Activated B cell treated with CpG ODN at 0.5 μM for 24 hours (primary cell): ENCODE measurements at regions not wholly inside any gene's neighbourhood (a gene's known extent, or its start where the extent isn't known, plus 50 kb on each side); places are given as distances from the start of the nearest gene placed in this dataset.

ENCODE experiments used
- ATAC-seq: fragments of 200-7000 bp; cut with Tn5 transposase; one replicate; pipeline ENCODE4 v1.10.0; 2021; ENCODE audit warnings: low read depth, mild to moderate bottlenecking, moderate library complexity
- CTCF ChIA-PET: fragments of 350-600 bp; sonication (Branson Sonifier 250); formaldehyde crosslinking; loops from one replicate; lab custom pipeline; 2021; ENCODE audit warnings: antibody characterized with exemption; lab: Charles Lee
- POLR2A ChIA-PET: fragments of 350-600 bp; sonication (Branson Sonifier 250); formaldehyde crosslinking; loops from one replicate; lab custom pipeline; 2021; ENCODE audit warnings: antibody characterized with exemption; lab: Charles Lee
- DNase-seq: peaks from one replicate; pipeline ENCODE4 v3.0.0; 2022
- H3K27ac Mint-ChIP-seq: one replicate; pipeline ENCODE4 v1.8.0; 2020; ENCODE audit warnings: mixed read lengths
- H3K27me3 Mint-ChIP-seq: one replicate; pipeline ENCODE4 v1.8.0; 2021; ENCODE audit warnings: mixed read lengths
- H3K36me3 Mint-ChIP-seq: one replicate; pipeline ENCODE4 v1.8.0; 2021; ENCODE audit warnings: low read depth, mixed read lengths
- H3K4me1 Mint-ChIP-seq: one replicate; pipeline ENCODE4 v1.8.0; 2021; ENCODE audit warnings: mixed read lengths
- H3K4me3 Mint-ChIP-seq: one replicate; pipeline ENCODE4 v1.8.0; 2020; ENCODE audit warnings: mild to moderate bottlenecking, mixed read lengths
- H3K9me3 Mint-ChIP-seq: one replicate; pipeline ENCODE4 v1.8.0; 2020; ENCODE audit warnings: mixed read lengths
- intact Hi-C: fragments of 100-400 bp; cut with micrococcal nuclease; formaldehyde crosslinking; loops from one replicate; pipeline ENCODE4 v1.15.1; 2024
- TF ChIP-seq, protein P1 (sequence below): fragments of 200-600 bp; IDR thresholded peaks from one replicate; pipeline ENCODE4 v1.8.0; 2022; ENCODE audit warnings: antibody characterized with exemption, mild to moderate bottlenecking

DNA sequence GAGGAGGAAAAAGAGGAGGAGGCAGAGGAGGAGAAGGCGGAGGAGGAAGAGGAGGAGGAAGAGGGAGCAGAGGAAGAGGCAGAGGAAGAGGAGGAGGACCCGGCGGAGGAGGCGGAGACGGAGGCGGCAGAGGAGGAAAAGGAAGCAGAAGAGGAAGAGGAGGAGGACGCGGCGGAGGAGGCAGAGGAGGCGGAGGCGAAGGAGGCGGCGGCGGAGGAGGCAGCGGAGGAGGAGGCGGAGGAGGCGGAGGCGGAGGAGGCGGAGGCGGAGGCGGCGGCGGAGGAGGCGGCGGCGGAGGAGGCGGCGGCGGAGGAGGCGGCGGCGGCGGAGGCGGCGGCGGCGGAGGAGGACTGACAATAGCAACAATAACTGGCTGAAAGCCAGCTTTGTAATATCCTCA lies 616.6 kb downstream of the TBC1D22A start:
- H3K36me3 Mint-ChIP-seq: no peaks in the 10 kb centered on the region
- H3K4me1 Mint-ChIP-seq: no peaks in the 10 kb centered on the region
- no peaks in the 10 kb centered on the region for H3K9me3 Mint-ChIP-seq
- intact Hi-C loops: no loop called here
- DNase-seq: no peak
- no peak for ATAC-seq
- POLR2A ChIA-PET: no interaction called here
- TF ChIP-seq, protein P1, sequence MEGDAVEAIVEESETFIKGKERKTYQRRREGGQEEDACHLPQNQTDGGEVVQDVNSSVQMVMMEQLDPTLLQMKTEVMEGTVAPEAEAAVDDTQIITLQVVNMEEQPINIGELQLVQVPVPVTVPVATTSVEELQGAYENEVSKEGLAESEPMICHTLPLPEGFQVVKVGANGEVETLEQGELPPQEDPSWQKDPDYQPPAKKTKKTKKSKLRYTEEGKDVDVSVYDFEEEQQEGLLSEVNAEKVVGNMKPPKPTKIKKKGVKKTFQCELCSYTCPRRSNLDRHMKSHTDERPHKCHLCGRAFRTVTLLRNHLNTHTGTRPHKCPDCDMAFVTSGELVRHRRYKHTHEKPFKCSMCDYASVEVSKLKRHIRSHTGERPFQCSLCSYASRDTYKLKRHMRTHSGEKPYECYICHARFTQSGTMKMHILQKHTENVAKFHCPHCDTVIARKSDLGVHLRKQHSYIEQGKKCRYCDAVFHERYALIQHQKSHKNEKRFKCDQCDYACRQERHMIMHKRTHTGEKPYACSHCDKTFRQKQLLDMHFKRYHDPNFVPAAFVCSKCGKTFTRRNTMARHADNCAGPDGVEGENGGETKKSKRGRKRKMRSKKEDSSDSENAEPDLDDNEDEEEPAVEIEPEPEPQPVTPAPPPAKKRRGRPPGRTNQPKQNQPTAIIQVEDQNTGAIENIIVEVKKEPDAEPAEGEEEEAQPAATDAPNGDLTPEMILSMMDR: no peak
- H3K4me3 Mint-ChIP-seq: no peak overlapping the region
- no peak overlapping the region for H3K27ac Mint-ChIP-seq
- CTCF ChIA-PET: no interaction called here
- no peaks in the 10 kb centered on the region for H3K27me3 Mint-ChIP-seq

DNA sequence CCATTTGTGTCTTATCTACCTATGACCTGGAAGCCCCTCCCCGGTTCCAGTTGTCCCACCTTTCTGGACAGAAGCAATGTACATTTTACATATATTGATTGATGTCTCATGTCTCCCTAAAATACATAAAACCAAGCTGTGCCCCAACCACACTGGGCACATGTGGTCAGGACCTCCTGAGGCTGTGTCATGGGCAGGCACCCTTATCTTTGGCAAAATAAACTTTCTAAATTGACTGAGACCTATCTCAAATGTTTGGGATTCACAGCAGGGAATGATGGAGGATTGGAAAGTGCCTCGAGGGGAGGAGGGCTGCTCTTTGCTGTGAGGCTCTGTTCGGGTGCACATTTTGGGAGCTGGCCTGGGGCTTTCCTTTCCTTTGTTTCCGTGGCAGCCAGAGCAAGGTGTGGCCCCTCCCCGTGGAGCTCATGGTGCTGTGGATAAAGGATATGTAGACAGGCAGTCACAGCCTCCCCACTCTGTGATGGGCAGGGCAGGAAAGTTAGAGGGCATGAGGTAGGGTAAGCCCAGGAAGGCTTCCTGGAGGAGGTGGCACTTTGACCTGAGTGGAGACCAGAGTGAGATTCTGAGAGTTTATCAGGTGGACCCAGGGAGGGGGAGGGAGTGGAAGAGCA lies 615.6 kb downstream of the TBC1D22A start:
- H3K27ac Mint-ChIP-seq: no peak overlapping the region
- ATAC-seq: no peak
- H3K27me3 Mint-ChIP-seq: no peaks in the 10 kb centered on the region
- no peaks in the 10 kb centered on the region for H3K9me3 Mint-ChIP-seq
- TF ChIP-seq, protein P1: no peak
- H3K4me3 Mint-ChIP-seq: no peak overlapping the region
- POLR2A ChIA-PET: no interaction called here
- H3K4me1 Mint-ChIP-seq: no peaks in the 10 kb centered on the region
- CTCF ChIA-PET: no interaction called here
- no peak for DNase-seq
- H3K36me3 Mint-ChIP-seq: no peaks in the 10 kb centered on the region
- intact Hi-C loops: no loop called here

GRCh38 chr22:47376901-47377505 lies 614.6 kb downstream of the TBC1D22A start:
- TF ChIP-seq, protein P1: no peak
- H3K4me1 Mint-ChIP-seq: no peaks in the 10 kb centered on the region
- DNase-seq: no peak
- ATAC-seq: no peak
- H3K9me3 Mint-ChIP-seq: no peaks in the 10 kb centered on the region
- peaks cover 3% of the 10 kb centered on the region for H3K27me3 Mint-ChIP-seq
- intact Hi-C loops: no loop called here
- CTCF ChIA-PET: no interaction called here
- no peak overlapping the region for H3K4me3 Mint-ChIP-seq
- no peak overlapping the region for H3K27ac Mint-ChIP-seq
- POLR2A ChIA-PET: no interaction called here
- no peaks in the 10 kb centered on the region for H3K36me3 Mint-ChIP-seq

DNA sequence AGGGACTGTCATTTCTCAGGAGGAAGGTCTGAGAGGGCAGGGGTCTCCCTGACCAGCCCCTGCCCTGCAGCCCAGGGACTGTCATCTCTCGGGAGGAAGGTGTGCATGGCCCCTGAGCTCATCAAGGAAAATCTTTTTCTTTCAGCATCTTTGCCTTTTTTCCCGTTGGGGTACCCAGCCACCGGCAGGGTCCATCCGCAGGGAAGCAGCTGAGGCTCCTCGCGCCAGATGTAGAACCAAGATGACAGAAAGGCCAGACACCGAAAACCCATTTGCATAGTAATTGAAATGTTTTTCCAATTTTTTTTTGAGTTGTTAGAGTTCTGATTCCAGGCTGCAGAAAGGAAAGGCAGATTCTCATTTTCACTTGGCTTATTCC lies 613.9 kb downstream of the TBC1D22A start:
- H3K27ac Mint-ChIP-seq: no peak overlapping the region
- H3K4me1 Mint-ChIP-seq: no peaks in the 10 kb centered on the region
- TF ChIP-seq, protein P1: no peak
- H3K9me3 Mint-ChIP-seq: no peaks in the 10 kb centered on the region
- no peak overlapping the region for H3K4me3 Mint-ChIP-seq
- ATAC-seq (no peak), DNase-seq (no peak)
- H3K36me3 Mint-ChIP-seq: no peaks in the 10 kb centered on the region
- ChIA-PET CTCF (no interaction called here), POLR2A (no interaction called here)
- intact Hi-C loops: no loop called here
- peaks cover 3% of the 10 kb centered on the region for H3K27me3 Mint-ChIP-seq

GRCh38 chr22:47375621-47376321 lies 613.3 kb downstream of the TBC1D22A start:
- intact Hi-C loops: no loop called here
- TF ChIP-seq, protein P1: no peak
- Mint-ChIP-seq H3K36me3 (no peaks in the 10 kb centered on the region), H3K27ac (no peak overlapping the region), H3K27me3 (peaks cover 3% of the 10 kb centered on the region), H3K4me3 (no peak overlapping the region), H3K9me3 (no peaks in the 10 kb centered on the region), H3K4me1 (no peaks in the 10 kb centered on the region)
- POLR2A ChIA-PET: interaction anchor here (0.6 kb wide), 1 partner anchor 15 kb away, joined by 3 read pairs; no protein-coding TSS in a partner anchor
- CTCF ChIA-PET: no interaction called here
- ATAC-seq (no peak), DNase-seq (no peak)
